Epithelial cell of esophagus (primary cell): ENCODE measurements at regions not wholly inside any gene's neighbourhood (a gene's known extent, or its start where the extent isn't known, plus 50 kb on each side); places are given as distances from the start of the nearest gene placed in this dataset.

Experiments
- DNase-seq: peaks from one replicate; pipeline ENCODE4 v3.0.0; 2010; ENCODE audit warnings: low read depth
- H3K4me3 ChIP-seq: 2 replicates; pipeline ENCODE4 v1.5.1; 2011; ENCODE audit warnings: mild to moderate bottlenecking, low read length, control low read depth
- CTCF ChIP-seq: IDR thresholded peaks from 2 replicates; pipeline ENCODE4 v1.5.1; 2011; ENCODE audit warnings: low read depth, mild to moderate bottlenecking, low read length, control low read depth, inconsistent platforms; ENCODE audit not compliant: insufficient read depth; ENCODE audit errors: missing control alignments

DNA sequence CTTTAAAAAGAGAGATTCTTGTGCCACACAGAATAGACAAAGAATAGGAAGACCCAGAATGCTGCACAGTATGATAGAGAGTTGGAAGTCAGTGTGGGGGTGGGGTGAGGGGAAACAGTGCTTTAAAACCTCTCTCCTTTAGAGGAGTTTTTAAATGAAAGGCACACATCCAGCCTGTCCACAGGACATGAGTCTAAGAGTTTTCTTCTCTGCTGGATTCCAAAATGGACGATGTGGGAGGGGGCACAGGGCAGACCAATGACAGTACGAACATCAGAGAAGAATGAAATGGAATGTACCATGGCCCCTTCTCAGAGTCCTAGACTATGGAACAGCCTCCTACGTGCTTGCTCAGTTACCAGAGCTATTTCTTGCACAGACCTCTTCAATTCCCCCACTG, 458.2 kb upstream of the DAB1 start:
- no peak overlapping the region for H3K4me3 ChIP-seq
- DNase-seq, result no peak
- no peak for TF ChIP-seq CTCF

DNA sequence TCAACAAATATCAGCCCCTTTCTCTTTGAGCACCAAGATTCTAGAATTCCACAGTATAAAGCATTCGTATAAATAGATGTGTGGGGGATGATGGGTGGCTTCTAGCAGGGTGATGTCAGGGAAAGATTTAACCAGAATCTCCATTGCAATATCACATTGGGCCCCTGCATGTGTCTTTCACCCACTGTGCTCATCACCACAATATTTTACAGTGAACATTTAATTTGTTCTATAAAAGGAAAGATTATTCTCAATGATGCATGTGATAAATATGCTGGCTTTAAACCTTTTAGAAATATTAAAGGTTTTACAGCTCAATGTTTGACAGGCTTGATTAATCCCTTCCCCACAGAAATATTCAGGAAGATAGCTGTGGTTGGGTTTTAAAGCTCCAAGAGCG, 457.8 kb upstream of the DAB1 start:
- no peak for DNase-seq
- H3K4me3 ChIP-seq, result no peak overlapping the region
- no peak for TF ChIP-seq CTCF

DNA sequence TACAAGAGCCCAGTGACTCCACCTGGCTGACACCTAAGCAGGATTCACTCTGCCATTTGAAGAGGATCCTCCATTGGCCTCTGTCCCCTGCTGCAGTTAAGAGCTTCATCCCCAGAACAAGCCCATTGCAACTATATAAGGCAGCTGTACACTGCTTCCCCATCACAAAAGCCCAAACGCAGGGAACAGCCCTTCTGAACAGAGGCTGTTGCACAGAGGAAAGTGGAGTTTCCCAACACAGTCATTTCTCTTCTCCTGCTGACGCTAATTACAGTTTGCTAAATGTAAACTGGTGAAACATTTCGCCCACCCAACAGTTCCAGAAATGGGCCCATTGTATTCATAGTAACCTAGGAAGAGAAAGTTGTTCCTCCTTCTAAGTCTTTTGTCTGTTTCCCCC, 455.8 kb upstream of the DAB1 start:
- TF ChIP-seq CTCF, result no peak
- DNase-seq, result no peak
- H3K4me3 ChIP-seq, result no peak overlapping the region

DNA sequence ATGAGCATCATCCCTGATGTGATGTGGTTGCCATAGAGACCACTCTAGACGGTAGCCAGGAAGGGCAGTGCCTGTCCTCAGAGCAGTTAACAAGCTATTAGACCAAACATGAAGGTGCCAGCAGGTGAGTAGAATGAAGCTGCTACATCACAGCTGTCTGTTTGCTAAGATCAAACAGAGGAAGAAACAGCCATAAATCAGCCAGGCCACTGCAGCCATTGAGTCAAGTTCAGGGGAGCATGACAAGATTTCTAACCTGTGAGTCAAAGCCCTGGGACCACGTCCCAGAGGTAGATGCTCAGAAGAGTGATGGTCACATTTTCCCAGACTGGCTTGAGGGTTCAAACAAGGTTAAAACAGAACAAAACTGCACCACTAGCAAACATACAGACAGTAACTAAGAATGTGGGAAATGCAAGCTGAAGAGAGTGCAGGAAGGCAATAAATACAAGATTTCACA, 450.6 kb upstream of the DAB1 start:
- no peak for TF ChIP-seq CTCF
- DNase-seq, result no peak
- H3K4me3 ChIP-seq, result no peak overlapping the region

DNA sequence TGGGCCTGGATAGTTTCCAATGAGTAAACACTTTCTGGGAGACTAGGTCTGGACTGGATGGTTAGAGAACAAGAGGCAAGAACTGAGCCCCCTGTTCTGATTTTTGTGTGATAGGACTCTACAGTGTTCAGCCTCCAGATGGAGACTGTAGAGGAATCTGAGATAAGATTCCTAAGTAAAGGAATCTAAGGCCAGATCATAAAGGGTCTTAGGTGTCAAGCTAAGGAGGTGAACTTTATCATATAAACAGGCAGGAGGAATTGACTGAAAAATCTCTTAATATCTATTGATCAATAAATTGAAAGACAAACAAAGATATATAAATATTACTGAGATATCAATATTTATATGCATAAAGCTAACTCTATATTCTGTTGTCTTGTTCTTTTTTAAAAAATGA, 449.1 kb upstream of the DAB1 start:
- H3K4me3 ChIP-seq, result no peak overlapping the region
- TF ChIP-seq CTCF, result no peak
- DNase-seq, result no peak

- H3K4me3 ChIP-seq, result no peak overlapping the region
- no peak for TF ChIP-seq CTCF
- DNase-seq, result no peak
Measured at GRCh38 chr1:57868908-57869307, 445.0 kb upstream of the DAB1 start.

DNA sequence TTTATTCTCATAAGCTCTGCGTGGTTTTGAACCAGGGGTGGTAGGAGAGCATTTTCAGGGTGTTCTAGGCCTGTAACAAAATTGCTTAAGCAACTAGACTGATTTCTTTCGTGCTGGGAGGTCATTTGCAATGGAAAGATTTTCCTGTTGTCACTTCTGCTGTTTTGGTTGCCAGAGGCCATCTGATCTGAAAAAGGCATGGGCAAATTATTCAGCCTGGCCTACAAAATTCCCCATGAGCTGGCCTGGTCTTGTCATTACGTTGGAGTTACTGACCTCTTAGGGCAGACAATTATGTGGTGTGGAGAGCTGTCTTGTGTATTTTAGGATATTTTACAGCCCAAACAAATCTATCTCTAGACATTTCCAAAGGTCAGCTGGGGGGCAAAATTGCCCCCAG, 444.4 kb upstream of the DAB1 start:
- DNase-seq, result no peak
- TF ChIP-seq CTCF, result no peak
- no peak overlapping the region for H3K4me3 ChIP-seq
